ENCODE measurements at regions not wholly inside any gene's neighbourhood (a gene's known extent, or its start where the extent isn't known, plus 50 kb on each side); places are given as distances from the start of the nearest gene placed in this dataset.
"Not testable (repeated sequence)": the region's sequence is repeated elsewhere in the genome, so short reads cannot be mapped to it uniquely, and the experiment has no call there.

DNA sequence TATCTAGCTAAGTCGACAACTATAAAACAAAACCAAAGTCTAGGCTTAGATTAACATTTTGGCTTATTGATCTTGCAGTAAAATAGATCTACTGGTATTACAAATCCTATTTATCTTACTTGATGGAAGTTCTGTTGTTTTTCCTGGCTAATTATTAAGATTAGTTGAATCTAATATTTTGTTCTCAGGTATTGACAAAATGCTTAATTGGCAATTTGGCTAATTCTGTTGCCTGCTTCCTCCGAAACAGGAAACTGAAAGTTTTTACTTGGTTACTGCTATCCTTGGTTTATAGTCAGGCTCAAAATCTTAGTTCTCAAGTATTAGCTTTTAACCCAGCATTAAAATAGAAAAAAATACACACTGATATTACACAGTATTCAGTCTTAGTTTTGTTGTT lies 820.5 kb downstream of the NR2F1-AS1 start:
- DNase-seq, result no peak

DNA sequence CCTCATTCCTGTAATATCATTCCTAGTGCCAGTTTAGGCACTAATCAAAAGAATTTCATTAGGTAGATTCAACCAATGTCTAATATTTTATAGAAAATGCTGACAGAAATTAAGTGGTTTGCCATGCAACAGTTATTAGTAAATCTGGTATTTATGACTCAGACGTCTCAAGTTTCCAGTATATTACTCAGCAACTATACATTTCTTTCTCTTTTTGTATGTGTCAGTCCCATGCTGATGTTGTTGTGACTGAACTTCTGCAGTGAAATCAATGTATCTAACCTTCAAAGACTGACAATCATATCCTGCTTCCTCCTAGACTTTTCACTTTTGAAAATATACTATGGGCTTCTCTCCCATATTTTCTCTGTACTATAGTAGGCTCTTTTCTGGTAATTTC lies 822.5 kb downstream of the NR2F1-AS1 start:
- no peak for DNase-seq

DNA sequence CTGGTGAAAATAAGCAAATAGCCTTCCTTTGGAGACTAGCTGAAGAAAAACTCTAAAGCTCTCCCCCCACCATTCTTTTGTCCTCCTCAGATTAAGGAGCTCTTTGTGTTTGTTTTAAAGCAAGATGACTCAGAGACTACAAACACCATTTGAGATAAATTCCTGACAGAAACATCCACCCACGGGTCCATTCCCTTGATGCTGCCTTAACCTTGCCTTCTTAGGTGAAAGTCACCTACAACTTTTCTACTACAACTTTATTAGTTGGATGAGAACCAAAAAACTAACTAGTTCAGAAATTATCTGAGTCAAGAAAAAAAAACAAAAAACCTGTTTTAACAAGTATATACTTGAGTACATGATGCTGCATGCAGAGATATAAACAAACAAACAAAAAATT lies 831.1 kb downstream of the NR2F1-AS1 start:
- DNase-seq, result no peak

DNA sequence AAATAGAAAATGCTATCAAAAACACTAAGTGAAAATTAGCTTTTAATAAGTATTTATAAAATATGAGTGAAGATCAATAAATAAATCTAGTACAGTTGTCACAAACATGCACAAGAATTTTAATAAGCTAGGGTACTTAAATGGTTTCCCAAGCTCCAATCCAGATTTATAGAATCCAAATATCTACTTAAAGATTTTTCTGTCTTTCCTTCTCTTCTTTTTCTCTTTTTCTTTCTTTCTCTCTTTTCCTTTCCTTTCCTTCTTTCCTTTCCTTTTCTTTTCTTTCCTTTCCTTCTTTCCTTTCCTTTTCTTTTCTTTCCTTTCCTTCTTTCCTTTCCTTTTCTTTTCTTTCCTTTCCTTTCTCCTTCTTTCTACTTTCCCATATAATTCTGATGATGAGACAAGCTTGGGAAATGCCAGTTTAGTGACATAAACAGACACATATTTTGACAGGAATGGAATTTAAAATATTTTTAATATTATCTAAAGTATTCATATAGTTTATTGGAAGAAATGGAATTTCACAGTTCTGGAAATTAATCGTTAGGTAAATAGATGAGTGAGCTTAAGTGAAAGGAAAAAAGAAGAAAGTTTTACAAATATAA lies 832.8 kb downstream of the NR2F1-AS1 start:
- DNase-seq, result no peak

DNA sequence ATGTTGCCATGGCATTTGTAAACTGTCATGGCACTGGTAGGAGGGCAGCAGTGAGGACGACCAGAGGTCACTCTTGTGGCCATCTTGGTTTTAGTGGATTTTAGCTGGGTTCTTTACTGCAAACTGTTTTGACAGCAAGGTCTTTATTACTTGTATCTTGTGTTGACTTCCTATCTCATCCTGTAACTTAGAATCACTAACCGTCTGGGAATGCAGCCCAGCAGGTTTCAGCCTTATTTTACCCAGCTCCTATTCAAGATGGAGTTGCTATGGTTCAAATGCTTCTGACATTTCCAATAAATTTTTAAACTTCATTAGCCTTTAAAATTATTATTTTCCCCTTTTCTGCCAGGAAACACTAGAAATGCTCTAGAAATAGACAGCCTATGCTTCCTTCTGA lies 839.1 kb downstream of the NR2F1-AS1 start:
- no peak for DNase-seq

DNA sequence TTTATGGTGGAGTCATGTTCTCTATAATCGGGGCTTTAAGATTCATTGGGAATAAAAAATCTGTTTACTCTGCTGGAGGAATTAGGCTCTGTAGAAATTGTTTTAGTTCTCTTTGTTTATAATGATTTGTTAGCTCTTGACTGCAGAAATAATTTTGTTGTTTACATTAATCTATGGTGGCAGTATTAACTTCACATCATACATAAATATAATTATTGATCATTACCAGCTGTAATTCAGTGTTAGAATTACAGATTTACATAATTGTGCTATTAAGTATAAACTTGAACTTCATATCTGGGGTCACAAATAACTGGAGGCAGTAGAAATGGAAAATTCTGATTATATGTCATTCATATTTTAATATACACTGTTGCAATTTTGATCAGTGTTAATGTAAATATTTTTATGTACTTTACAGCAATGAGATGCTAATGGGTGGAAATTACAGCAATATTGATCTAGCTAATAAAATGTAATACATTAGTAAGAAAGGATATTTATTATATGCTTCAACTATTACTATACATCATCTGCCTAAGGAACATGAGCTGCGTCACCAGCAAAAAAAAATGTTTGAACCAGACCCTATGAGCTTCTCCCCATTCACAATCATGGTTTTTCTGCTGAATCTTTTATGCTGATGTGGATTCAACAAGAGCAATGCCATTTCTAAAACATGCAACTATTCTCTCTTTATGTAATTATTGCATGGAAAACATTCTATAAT lies 846.6 kb downstream of the NR2F1-AS1 start:
- DNase-seq, result no peak

DNA sequence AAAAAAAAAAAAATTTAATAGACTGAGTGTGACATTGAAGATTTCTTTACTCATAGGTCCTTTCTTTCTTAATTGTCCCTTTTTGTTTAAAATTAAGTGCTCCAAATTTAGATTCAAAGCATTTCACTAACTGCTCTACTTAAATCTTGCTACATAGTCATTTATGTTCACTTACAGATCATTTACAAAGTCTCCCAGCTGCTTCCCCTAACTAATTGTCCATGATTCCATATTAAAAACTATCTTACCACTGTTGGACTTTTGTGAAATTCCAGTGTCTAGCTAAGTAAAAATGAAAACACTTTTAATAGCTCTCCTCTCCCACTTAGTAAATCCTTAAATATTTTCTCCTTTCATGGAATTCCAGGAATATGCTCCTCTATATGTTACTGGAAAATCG lies 850.5 kb downstream of the NR2F1-AS1 start:
- DNase-seq, result no peak

DNA sequence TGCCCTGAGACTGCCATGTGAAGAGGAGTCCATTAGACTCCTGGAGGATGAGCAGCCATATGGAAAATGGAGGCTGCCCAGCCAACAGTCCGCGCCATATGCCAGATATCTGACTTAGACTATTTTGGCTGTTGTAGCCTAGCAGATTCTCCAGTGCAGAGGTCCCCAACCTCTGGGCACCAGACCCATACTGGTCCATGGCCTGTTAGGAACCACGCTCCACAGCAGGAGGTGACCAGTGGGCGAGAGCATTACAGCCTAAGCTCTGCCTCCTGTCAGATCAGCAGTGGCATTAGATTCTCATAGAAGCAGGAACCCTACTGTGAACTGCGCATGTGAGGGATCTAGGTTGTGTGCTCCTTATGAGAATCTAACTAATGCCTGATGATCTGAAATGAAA lies 851.9 kb downstream of the NR2F1-AS1 start:
- DNase-seq, result no peak

DNA sequence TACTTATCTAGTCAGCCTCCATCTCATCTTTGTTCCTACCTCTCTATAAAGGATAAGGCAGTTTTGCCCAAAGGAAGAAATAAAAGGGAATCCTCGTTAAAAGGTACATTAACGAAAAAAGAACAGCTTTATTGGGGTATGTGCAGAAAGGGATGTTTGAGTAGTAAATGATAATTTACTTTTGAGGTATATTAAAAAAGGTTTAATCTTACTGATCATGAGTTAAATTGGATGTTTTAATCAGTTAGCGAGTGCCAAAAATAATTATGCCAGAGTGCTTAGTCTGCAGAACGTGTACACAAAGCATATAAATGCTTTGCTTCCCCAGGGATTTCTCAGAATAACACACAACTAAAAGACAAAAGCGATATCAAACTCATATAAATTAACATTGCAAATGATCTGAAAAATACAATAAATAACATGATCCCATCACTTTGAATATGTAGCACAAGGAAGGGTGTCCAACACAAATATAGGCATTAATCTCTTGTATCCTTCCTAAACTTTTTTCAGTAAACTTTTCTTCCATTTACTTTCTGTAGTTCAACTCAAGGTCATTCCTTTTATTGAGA lies 865.0 kb downstream of the NR2F1-AS1 start:
- DNase-seq, result no peak

DNA sequence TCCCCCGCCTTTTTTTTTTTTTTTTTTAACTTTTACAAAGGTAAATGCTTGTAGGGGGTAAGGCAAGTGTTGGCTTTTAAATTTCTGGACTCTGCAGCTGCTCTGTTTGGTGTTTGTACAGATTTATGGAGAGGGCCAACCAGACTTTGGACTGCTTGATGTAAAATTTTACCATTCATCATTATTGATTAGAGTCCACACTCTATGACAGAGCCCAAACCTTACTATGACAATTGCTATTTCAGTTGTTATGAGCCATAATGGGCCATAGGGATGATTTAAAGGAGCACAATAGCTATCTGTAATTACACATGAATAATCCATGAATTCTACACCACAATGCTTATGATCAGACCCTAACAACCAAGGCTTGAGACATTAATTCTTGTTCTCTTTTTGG lies 867.2 kb downstream of the NR2F1-AS1 start:
- no peak for DNase-seq

DNA sequence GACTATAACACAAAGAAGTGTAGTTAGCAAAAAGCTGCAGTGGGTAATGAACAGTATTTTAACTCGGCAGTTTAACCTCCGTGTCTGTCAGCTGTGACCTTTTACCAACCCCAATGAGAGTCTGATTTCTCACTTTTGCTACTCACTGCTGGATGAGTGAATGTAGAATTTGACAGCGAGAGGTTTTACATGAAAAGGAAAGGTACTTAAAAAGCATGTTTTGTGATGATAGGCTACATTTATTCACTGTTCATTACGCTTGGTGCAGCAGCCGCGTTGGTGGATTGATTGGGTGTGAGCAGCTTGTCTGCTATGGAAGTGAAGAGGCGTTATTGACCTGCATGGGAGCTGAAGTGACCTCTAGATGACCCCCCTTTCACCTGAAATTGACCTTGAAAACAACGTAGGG lies 867.7 kb downstream of the NR2F1-AS1 start:
- no peak for DNase-seq

DNA sequence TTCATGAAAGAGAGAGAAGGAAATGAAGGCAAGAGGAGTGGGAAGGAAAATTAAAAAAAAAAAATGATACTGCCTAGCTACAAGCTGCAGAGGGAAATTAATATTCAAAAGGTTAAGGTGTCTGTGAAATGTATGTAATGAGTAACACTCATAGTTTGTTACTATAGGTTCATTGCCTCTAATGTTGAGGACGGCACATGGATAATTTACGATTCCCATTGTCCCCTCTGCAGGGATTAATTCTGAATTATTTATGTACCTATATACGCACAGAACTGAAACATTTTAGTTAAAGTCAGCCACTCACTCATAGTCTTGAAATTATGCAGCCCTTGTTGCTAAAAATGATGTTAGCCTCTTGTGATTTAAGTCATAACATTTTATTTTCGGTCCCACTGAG lies 869.1 kb downstream of the NR2F1-AS1 start:
- no peak for DNase-seq

DNA sequence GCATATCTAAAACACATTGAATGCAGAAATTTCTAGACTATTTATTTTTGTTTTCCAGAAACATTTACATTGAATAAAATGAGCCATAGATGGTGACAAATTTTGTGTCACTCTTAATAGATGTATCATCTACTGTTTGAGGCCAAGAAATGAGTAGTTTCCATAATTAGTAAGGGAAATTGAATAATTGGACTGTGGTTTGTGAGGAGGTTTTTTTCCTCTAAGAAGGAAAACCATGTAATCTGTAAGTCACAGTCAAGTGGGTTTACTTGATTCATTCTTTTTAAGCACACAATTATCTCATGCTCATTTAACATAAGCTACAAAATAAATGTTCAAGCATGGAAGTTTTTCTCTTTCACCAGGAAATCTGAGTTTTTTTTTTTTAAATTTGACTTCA lies 876.4 kb downstream of the NR2F1-AS1 start:
- DNase-seq, result no peak

DNA sequence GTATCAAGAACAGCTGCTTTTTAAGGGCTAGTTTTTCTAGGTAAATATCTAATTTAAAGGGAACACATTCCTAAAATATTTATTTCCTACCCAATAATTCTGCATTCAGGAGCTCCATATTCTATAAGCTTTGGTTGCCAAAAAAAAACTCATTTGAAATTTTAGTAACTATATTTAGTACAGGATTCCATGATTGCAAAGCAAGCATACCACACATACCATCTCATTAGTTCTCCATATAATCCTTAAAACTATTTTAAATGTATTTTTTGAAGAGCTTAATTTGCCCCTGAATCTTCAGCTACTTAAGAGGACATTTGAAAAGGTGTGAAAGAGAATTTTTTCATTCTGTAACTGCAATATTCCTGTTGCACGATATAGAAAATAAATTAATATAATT lies 877.0 kb downstream of the NR2F1-AS1 start:
- no peak for DNase-seq

DNA sequence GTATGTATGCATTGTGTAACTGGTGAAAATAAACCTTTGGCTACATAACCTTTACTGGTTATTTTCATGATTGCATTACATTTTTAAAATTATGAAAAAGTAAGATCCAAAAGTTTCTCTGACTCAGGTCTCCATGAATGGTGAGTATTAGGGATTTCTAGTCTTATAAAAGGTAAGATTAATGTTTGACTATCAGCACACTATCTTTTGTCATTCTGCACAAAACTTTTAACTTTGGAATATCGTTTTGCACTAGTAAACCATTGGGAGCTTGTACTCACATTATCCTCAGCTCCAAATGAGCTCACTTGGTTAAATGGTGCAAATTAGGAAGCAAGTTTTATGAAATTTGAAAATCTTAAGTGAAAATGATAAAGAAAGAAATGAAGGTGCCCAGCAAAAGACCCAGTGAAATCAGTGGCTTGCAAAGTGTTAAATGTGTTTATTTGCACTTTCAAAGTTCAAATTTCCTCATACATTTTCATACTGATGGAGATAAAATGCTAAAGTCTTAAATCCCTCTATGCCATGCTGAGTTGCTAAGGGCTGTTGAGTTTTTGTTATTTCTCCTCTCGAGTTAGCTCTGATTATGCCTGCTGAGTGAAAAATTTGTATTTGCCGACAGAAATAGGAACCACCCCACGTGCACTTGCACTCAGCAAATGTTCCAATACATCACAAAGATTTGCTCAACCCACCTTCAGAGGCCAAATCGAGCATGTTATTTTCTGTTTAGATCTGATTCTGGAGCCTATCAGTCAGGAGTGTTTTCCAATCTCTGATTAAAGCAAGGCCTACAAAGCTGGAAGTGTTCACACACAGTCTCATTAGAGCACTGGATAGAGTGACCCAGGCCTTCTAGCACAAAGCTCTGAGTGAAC lies 885.7 kb downstream of the NR2F1-AS1 start:
- no peak for DNase-seq

DNA sequence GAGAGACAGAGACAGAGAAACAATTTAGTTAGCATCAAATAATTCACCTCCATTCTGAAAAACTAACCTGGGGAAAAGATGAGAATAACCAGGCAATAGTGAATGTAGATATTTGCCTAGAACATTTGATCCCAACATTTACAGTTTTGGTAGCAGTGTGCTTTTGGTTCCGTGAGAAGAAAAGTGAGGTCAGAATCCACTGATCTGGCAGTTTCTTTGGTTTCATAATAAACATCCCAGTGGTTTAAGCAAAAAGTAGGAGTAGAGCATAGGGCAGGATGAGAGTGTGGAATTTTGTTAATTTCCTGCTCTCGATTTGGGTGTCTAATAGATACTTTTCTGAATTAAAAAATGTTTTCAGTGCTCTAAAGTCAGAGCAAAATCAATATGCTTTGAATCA lies 887.0 kb downstream of the NR2F1-AS1 start:
- DNase-seq, result no peak

DNA sequence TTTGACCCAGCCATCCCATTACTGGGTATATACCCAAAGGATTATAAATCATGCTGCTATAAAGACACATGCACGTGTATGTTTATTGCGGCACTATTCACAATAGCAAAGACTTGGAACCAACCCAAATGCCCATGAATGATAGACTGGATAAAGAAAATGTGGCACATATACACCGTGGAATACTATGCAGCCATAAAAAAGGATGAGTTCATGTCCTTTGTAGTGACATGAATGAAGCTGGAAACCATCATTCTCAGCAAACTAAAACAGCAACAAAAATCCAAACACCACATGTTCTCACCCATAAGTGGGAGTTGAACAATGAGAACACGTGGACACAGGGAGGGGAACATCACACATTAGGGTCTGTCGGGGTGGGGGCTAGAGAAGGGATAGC lies 889.1 kb downstream of the NR2F1-AS1 start:
- not testable (repeated sequence) for DNase-seq

DNA sequence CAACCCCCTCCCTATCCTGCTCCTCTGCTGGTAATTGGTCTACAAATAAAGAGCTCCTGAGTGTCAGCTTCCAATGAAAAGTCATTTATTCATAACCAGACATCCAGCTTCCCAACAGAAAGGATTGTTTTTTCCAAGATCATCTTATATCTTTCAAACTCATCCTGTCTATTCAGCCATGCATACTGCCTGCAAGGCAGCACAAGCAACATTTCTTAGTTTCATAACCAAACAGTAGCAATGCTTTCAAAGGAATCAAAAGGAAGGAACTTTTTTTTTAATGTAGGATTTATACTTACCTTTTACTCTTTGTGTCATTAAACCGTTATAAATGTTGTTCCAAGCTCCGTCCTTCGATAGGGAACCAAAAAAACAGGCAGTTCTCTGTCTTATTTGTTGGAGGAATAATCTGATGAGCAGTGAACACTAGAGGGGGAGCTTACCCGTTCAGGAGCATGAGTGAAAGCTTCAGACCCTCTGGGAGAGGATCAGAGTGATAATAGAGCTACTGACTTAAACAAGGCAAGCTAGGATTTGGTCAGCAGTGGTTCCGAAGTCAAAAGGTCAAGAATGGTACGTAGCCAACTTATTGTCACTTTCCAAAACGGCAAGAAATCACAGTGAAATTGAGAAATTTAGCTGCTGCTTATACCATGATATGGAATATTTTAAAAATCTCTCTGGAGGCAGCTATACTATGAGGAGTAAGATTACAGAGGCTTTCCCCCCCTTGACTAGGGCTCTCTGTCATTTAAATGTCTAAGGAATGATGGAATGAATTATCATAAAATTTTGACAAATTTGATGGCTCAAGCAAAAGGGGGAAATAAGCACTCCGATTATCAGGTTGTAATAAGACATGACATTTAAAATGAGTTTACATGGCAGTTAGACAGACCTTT lies 892.9 kb downstream of the NR2F1-AS1 start:
- DNase-seq, result no peak

DNA sequence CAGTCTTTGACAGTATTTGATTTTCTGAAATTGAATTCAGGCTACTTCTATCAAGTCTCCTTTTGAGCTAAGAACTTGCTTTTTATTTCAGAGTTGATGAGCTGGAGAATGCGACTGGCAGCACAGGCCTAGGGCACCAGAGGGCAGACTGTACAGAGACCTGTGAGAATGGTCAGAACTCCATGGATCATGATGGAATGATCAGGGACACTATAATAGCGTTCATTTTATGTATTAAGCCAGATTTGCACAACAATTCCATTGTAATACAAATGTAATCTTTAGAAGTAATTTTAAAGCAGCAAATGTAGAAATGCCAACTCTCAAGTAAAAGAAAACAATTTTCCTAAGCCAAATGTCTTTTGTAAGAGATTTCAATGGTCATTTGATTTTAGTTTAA lies 902.4 kb downstream of the NR2F1-AS1 start:
- DNase-seq, result no peak

DNA sequence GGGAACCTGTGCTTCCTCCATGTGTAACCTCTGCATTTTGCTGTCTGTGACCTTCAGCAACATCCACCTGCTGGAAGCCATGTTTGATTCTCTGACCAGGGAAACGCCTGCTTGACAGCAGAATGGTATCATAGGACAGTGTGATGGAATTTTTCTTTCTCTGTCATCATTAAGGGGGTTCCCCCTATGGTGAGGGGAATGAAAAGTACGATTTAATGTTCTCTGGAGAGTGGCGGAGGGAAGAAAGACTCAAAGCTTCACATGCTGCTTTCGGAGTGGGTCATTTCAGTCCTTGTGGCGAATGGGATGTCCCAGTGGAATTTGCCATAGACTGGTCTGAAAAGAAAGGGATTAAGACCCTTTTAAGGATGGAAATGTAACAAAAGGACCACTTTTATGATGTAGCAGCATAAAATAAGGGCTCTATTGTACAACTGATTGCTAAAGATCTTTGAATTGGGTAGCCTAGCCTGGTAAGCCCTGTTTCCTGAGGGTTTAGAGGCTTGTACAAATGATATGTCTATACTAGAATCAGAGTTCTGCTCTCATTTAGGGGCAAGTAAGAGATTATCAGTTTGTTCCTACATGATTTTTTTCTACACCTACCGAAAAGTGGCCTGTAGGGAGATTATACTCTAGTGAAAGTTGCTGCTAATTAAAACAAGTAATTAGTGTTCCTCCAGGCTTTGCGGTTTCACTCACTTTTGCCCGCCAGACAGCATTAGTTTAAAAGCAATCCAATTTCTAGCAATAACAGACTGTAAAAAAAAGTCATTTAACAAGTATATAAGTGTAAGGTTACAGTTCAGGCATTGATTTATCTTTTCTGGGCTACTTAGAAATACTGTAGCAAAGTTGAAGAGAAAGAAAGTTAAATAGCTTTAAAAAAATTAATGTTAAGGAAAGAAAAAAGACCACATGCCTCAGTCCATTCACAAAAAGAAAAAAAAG lies 904.5 kb downstream of the NR2F1-AS1 start:
- no peak for DNase-seq

DNA sequence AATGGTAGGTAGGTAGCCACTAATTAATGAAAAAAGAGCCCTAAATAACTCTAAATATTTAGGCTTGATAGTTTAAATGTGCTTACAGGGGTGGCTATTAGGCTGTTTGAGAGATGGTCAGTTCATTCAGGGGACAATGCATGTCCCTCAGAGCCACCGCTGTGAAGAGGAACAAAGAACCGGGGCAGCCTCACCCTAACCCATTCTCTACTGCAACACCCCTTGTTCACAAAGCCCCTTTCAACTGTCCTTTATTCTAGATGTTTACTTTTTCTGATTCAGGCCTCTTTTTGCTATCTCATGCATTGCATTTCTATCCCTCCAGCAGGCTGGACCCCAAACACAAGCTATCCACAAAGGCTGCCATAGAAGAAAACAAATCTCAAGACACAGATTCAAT lies 906.7 kb downstream of the NR2F1-AS1 start:
- DNase-seq, result no peak
